ENCODE measurements at regions not wholly inside any gene's neighbourhood (a gene's known extent, or its start where the extent isn't known, plus 50 kb on each side); places are given as distances from the start of the nearest gene placed in this dataset.

GRCh38 chr16:8251298-8251697 is 339.0 kb downstream of the TMEM114 start:
- TF ChIP-seq, protein P1, sequence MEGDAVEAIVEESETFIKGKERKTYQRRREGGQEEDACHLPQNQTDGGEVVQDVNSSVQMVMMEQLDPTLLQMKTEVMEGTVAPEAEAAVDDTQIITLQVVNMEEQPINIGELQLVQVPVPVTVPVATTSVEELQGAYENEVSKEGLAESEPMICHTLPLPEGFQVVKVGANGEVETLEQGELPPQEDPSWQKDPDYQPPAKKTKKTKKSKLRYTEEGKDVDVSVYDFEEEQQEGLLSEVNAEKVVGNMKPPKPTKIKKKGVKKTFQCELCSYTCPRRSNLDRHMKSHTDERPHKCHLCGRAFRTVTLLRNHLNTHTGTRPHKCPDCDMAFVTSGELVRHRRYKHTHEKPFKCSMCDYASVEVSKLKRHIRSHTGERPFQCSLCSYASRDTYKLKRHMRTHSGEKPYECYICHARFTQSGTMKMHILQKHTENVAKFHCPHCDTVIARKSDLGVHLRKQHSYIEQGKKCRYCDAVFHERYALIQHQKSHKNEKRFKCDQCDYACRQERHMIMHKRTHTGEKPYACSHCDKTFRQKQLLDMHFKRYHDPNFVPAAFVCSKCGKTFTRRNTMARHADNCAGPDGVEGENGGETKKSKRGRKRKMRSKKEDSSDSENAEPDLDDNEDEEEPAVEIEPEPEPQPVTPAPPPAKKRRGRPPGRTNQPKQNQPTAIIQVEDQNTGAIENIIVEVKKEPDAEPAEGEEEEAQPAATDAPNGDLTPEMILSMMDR (IDR thresholded peaks at IDR 0.05) = no peak
- TF ChIP-seq RFX5 (IDR thresholded peaks at IDR 0.05) (no peak), HOXA7 (CRISPR knock-in tag; IDR thresholded peaks at IDR 0.05) (no peak), POLR2A (IDR thresholded peaks at IDR 0.05; ENCODE audit: low read length) (no peak), CHD2 (IDR thresholded peaks at IDR 0.05; ENCODE audit: low read length, partially characterized antibody) (no peak), ZC3H11A (IDR thresholded peaks at IDR 0.05) (no peak), E2F6 (IDR thresholded peaks at IDR 0.05; ENCODE audit: borderline replicate concordance, low read depth) (no peak), CBX2 (IDR thresholded peaks at IDR 0.05; ENCODE audit: borderline replicate concordance, low read depth) (no peak), SMC3 (IDR thresholded peaks at IDR 0.05) (no peak), CBX8 (IDR thresholded peaks at IDR 0.05) (no peak)

Data from A549 (cell line).